ENCODE measurements at regions not wholly inside any gene's neighbourhood (a gene's known extent, or its start where the extent isn't known, plus 50 kb on each side); places are given as distances from the start of the nearest gene placed in this dataset.

GRCh38 chr10:113232928-113233511, 283.0 kb downstream of the TCF7L2 start:
- TF ChIP-seq EP300 (IDR thresholded peaks at IDR 0.05; ENCODE audit: borderline replicate concordance in 1 of 2, low read depth in 1 of 2, low read length in 1 of 2) = no peak
- no peak for TF ChIP-seq ELF1 (IDR thresholded peaks at IDR 0.05)
- no peak for TF ChIP-seq CTCF (IDR thresholded peaks at IDR 0.05)
- TF ChIP-seq GABPA (IDR thresholded peaks at IDR 0.05; ENCODE audit: low read depth) = no peak
- no peak for TF ChIP-seq MXI1 (IDR thresholded peaks at IDR 0.05; ENCODE audit: low read depth, low read length)
- no peak for TF ChIP-seq TEAD4 (IDR thresholded peaks at IDR 0.05; ENCODE audit: borderline replicate concordance, insufficient read depth)
